Right atrium auricular region (tissue), 2 donors: ENCODE measurements at regions not wholly inside any gene's neighbourhood (a gene's known extent, or its start where the extent isn't known, plus 50 kb on each side); places are given as distances from the start of the nearest gene placed in this dataset.
A peak's percentile ranks its signal among the peaks of the same experiment; 100 is the strongest.

Source experiments
- DNase-seq: peaks from one replicate; pipeline ENCODE4 v3.0.0-alpha.2; 2019; ENCODE audit warnings: low spot score
- H3K27ac ChIP-seq, 2 donors: fragments of 200-600 bp; sonication (generic); 1 replicate in 1 of 2; 2 replicates in 1 of 2; pipeline ENCODE4 v1.5.1; 2016 to 2019
- H3K27me3 ChIP-seq, 2 donors: fragments of 200-600 bp; sonication (generic); one replicate each; pipeline versions ENCODE4 v1.5.1 to v1.6.0; 2017 to 2019
- H3K36me3 ChIP-seq: fragments of 200-600 bp; sonication (generic); one replicate; pipeline ENCODE4 v1.5.1; 2016
- H3K4me1 ChIP-seq, 2 donors: fragments of 200-600 bp; sonication (generic); one replicate each; pipeline versions ENCODE4 v1.5.1 to v1.6.0; 2017 to 2019
- H3K4me3 ChIP-seq, 2 donors: fragments of 200-600 bp; sonication (generic); 1 replicate in 1 of 2; 2 replicates in 1 of 2; pipeline ENCODE4 v1.5.1; 2017 to 2019; ENCODE audit warnings: mild to moderate bottlenecking in 1 of 2, moderate library complexity in 1 of 2
- H3K9me3 ChIP-seq, 2 donors: fragments of 200-600 bp; sonication (generic); one replicate each; pipeline ENCODE4 v1.5.1; 2019
- TF ChIP-seq, protein P1 (sequence below), 2 donors: fragments of 200-600 bp; sonication (generic); IDR thresholded peaks; one replicate each; pipeline ENCODE4 v1.5.1; 2019; ENCODE audit warnings: antibody characterized with exemption in 2 of 2

DNA sequence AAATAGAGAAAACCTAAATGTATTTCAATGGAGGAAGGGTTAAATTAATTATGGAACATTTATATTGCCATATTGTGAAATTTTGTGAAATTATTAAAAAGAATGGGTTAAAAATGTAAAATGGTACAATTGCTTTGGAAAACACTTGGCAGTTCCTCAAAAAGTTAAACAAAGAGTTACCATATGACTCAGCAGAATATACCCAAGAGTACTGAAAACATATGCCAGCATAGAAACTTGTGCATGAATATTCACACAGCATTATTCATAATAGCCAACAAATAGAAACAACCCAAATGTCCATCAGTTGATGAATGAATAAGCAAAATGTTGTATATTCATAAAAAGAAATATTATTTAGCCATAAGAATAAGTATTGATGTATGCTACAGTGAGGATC, 181.0 kb upstream of the MAST4 start:
- Histone ChIP-seq H3K36me3 (no peaks in the 10 kb centered on the region), H3K27me3 (no peaks in the 10 kb centered on the region), H3K4me3 (no peak overlapping the region), H3K9me3 (peaks cover 0 to 5% of the 10 kb centered on the region in 2 donors), H3K27ac (peak overlapping the region in 1 of 2 donors; percentile 46), H3K4me1 (peaks cover 0 to 39% of the 10 kb centered on the region in 2 donors)
- DNase-seq, result no peak
- TF ChIP-seq, protein P1, sequence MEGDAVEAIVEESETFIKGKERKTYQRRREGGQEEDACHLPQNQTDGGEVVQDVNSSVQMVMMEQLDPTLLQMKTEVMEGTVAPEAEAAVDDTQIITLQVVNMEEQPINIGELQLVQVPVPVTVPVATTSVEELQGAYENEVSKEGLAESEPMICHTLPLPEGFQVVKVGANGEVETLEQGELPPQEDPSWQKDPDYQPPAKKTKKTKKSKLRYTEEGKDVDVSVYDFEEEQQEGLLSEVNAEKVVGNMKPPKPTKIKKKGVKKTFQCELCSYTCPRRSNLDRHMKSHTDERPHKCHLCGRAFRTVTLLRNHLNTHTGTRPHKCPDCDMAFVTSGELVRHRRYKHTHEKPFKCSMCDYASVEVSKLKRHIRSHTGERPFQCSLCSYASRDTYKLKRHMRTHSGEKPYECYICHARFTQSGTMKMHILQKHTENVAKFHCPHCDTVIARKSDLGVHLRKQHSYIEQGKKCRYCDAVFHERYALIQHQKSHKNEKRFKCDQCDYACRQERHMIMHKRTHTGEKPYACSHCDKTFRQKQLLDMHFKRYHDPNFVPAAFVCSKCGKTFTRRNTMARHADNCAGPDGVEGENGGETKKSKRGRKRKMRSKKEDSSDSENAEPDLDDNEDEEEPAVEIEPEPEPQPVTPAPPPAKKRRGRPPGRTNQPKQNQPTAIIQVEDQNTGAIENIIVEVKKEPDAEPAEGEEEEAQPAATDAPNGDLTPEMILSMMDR (IDR thresholded peaks at IDR 0.05), result no peak

DNA sequence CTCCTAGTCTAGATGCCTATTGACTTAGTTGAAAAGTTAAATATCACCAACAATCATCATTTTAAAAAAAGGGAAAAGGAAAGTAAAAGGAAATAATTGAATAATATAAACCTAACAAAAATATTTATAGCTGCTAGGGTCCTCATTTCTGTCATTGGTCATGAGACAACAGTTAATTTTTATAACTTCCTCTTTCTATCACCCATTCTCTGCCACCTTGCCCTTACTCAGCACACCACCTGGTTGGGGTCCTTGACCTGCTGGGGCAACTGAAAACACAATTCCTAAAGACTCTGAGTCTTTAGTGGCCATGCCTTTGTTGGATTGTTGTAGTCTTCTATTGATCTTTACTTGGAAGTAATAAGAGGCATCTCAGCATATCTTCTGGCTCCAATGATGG, 179.5 kb upstream of the MAST4 start:
- Histone ChIP-seq H3K4me3 (no peak overlapping the region), H3K36me3 (no peaks in the 10 kb centered on the region), H3K9me3 (no peaks in the 10 kb centered on the region), H3K4me1 (peaks cover 0 to 39% of the 10 kb centered on the region in 2 donors), H3K27me3 (no peaks in the 10 kb centered on the region), H3K27ac (no peak overlapping the region)
- TF ChIP-seq, protein P1 (IDR thresholded peaks at IDR 0.05), result no peak
- no peak for DNase-seq

DNA sequence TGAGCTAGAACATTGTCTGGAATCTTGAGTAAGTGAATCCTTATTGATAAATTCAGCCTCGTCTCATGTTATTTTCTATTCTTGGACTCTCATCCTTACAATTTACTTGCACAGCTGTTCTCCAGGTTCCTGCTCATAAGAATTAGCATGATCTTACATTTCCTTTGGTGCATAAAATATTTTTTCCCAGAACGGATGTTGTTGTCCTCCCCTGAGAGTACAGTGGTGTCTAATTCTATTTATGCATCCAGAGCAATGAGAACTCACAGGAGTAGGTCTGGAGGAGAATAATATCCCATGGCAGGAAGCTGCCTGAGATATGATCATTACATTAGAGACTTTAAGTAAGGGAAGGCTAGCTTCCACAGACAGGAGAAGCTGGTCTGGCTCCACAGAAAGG, 178.4 kb upstream of the MAST4 start:
- H3K4me3 ChIP-seq, result no peak overlapping the region
- H3K27ac ChIP-seq, result no peak overlapping the region
- peaks cover 6% of the 10 kb centered on the region for H3K36me3 ChIP-seq
- H3K4me1 ChIP-seq, result peaks cover 0 to 39% of the 10 kb centered on the region in 2 donors
- TF ChIP-seq, protein P1 (IDR thresholded peaks at IDR 0.05), result no peak
- H3K27me3 ChIP-seq, result no peaks in the 10 kb centered on the region
- no peak for DNase-seq
- H3K9me3 ChIP-seq, result peaks cover 0 to 3% of the 10 kb centered on the region in 2 donors

DNA sequence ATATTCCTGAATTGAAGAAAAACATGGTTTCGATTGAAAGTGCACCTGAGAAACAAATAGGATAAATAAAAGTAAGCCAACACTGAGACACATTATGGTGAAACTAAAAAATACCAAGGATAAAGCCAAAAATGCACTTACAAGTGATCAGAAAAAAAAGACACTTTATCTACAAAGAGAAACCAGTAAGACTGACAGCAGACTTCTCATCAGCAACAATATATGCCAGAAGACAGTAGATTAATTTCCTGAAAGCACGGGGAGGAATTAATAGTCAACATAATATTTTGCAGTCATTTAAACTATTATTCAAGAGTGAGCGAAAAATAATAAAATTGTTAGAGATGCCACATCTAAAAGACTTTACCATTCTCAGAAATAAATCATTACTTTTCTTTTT, 172.7 kb upstream of the MAST4 start:
- Histone ChIP-seq H3K9me3 (peaks cover 0 to 4% of the 10 kb centered on the region in 2 donors), H3K4me1 (no peaks in the 10 kb centered on the region), H3K27ac (no peak overlapping the region), H3K36me3 (peaks cover 15% of the 10 kb centered on the region), H3K4me3 (no peak overlapping the region), H3K27me3 (no peaks in the 10 kb centered on the region)
- TF ChIP-seq, protein P1 (IDR thresholded peaks at IDR 0.05), result no peak
- no peak for DNase-seq

DNA sequence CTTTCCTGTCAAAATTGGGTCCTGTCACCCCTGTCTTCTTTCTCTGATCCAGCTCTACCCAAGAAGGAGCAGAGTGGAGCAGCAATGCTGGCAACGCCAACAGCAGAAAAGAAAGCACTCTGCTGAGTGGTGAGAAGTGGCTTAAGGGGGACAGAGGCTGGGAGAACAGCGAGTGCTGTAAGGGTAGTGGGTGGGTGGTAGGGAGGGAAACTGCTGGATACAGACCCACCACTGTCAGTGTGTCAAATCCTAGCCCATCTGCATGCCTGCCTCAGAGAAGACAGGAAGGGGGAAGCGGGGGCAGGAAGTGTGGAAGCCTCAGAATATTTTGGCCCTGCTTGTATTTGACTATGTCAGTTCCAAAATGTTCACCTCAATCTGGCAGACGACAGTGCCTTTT, 170.4 kb upstream of the MAST4 start:
- TF ChIP-seq, protein P1 (IDR thresholded peaks at IDR 0.05), result no peak
- no peak overlapping the region for H3K4me3 ChIP-seq
- peaks cover 0 to 9% of the 10 kb centered on the region in 2 donors for H3K4me1 ChIP-seq
- H3K27ac ChIP-seq, result peak overlapping the region in 1 of 2 donors; percentile 25
- H3K27me3 ChIP-seq, result no peaks in the 10 kb centered on the region
- no peak for DNase-seq
- peaks cover 22% of the 10 kb centered on the region for H3K36me3 ChIP-seq
- H3K9me3 ChIP-seq, result peaks cover 0 to 4% of the 10 kb centered on the region in 2 donors
